ENCODE measurements at regions not wholly inside any gene's neighbourhood (a gene's known extent, or its start where the extent isn't known, plus 50 kb on each side); places are given as distances from the start of the nearest gene placed in this dataset.
A peak's percentile ranks its signal among the peaks of the same experiment; 100 is the strongest.

- H3K27ac ChIP-seq (ENCODE audit: low read depth, low read length) = no peak overlapping the region
- H3K9me3 Mint-ChIP-seq = no peaks in the 10 kb centered on the region
- H3K27me3 ChIP-seq (ENCODE audit: insufficient read depth, low read length) = no peaks in the 10 kb centered on the region
- no peak overlapping the region for H3K27ac Mint-ChIP-seq
- no peaks in the 10 kb centered on the region for H3K4me1 ChIP-seq (ENCODE audit: insufficient read depth, low read length)
- no peaks in the 10 kb centered on the region for H3K36me3 Mint-ChIP-seq
- H3K4me3 ChIP-seq (ENCODE audit: low read length in 2 of 2) = no peak overlapping the region
- DNase-seq = no peak
- H3K27me3 Mint-ChIP-seq = peaks cover 1 to 5% of the 10 kb centered on the region in 2 donors
- CTCF ChIA-PET (ENCODE audit: partially characterized antibody) = no interaction called here
- no peak overlapping the region for H3K4me3 Mint-ChIP-seq
- no peaks in the 10 kb centered on the region for H3K9me3 ChIP-seq (ENCODE audit: control insufficient read depth in 1 of 2, low read length in 2 of 2)
- H3K36me3 ChIP-seq (ENCODE audit: insufficient read depth, low read length) = no peaks in the 10 kb centered on the region
- POLR2A ChIA-PET (ENCODE audit: partially characterized antibody) = no interaction called here
- peaks cover 3 to 7% (median 5%) of the 10 kb centered on the region in 4 donors for H3K4me1 Mint-ChIP-seq
- intact Hi-C loops (cut with micrococcal nuclease) = no loop called here
These were observed 62.6 kb upstream of the SSTR1 start for GRCh38 chr14:38145142-38145541.

GRCh38 chr14:38150075-38150474 is 57.6 kb upstream of the SSTR1 start:
- H3K27me3 ChIP-seq (ENCODE audit: insufficient read depth, low read length) = no peaks in the 10 kb centered on the region
- no peak overlapping the region for H3K27ac ChIP-seq (ENCODE audit: low read depth, low read length)
- H3K36me3 Mint-ChIP-seq = no peaks in the 10 kb centered on the region
- peaks cover 0 to 8% (median 4%) of the 10 kb centered on the region in 4 donors for H3K4me1 Mint-ChIP-seq
- no peaks in the 10 kb centered on the region for H3K9me3 Mint-ChIP-seq
- POLR2A ChIA-PET (ENCODE audit: partially characterized antibody) = no interaction called here
- no peaks in the 10 kb centered on the region for H3K36me3 ChIP-seq (ENCODE audit: insufficient read depth, low read length)
- H3K27ac Mint-ChIP-seq = peak overlapping the region in 1 of 7 donors; percentile 48
- no peaks in the 10 kb centered on the region for H3K4me1 ChIP-seq (ENCODE audit: insufficient read depth, low read length)
- DNase-seq = peak in 1 of 5 donors; percentile 6
- intact Hi-C loops (cut with micrococcal nuclease) = loop anchor here (1.0 kb wide), 1 partner anchor 164 kb away; no protein-coding TSS in a partner anchor
- H3K4me3 ChIP-seq (ENCODE audit: low read length in 2 of 2) = no peak overlapping the region
- H3K9me3 ChIP-seq (ENCODE audit: control insufficient read depth in 1 of 2, low read length in 2 of 2) = no peaks in the 10 kb centered on the region
- CTCF ChIA-PET (ENCODE audit: partially characterized antibody) = interaction anchor here (1.1 kb wide), 1 partner anchor 164 kb away, joined by 5 read pairs; no protein-coding TSS in a partner anchor
- no peaks in the 10 kb centered on the region for H3K27me3 Mint-ChIP-seq
- H3K4me3 Mint-ChIP-seq = no peak overlapping the region

All from CD4-positive, alpha-beta memory T cell (primary cell).